Central memory CD8-positive, alpha-beta T cell (primary cell): ENCODE measurements at regions not wholly inside any gene's neighbourhood (a gene's known extent, or its start where the extent isn't known, plus 50 kb on each side); places are given as distances from the start of the nearest gene placed in this dataset.

Experiments
- ATAC-seq: fragments of 150-1000 bp; cut with Tn5 transposase; replicated peaks from 2 replicates; pipeline ENCODE4 v1.10.0; 2022; ENCODE audit warnings: mild to moderate bottlenecking, moderate FRiP score, moderate number of reproducible peaks; ENCODE audit not compliant: poor library complexity, severe bottlenecking; ENCODE audit errors: extremely low read depth
- DNase-seq, 2 donors: peaks; one replicate each; pipeline ENCODE4 v3.0.0; 2021; ENCODE audit warnings: low spot score in 2 of 2
- H3K27ac Mint-ChIP-seq: one replicate; pipeline ENCODE4 v1.8.0; 2022; ENCODE audit warnings: low read depth, mild to moderate bottlenecking, moderate library complexity, mixed read lengths
- H3K27me3 Mint-ChIP-seq: one replicate; pipeline ENCODE4 v1.8.0; 2022; ENCODE audit warnings: mixed read lengths
- H3K36me3 Mint-ChIP-seq: one replicate; pipeline ENCODE4 v1.8.0; 2022; ENCODE audit warnings: mild to moderate bottlenecking, moderate library complexity, mixed read lengths; ENCODE audit not compliant: insufficient read depth
- H3K4me1 Mint-ChIP-seq: one replicate; pipeline ENCODE4 v1.8.0; 2022; ENCODE audit warnings: mixed read lengths
- H3K4me3 Mint-ChIP-seq: one replicate; pipeline ENCODE4 v1.8.0; 2022; ENCODE audit warnings: mild to moderate bottlenecking, moderate library complexity, mixed read lengths
- H3K9me3 Mint-ChIP-seq: one replicate; pipeline ENCODE4 v1.8.0; 2022; ENCODE audit warnings: mixed read lengths

GRCh38 chr13:44165889-44166496, 207.6 kb upstream of the SERP2 start:
- ATAC-seq (no peak), DNase-seq (no peak)
- H3K9me3 Mint-ChIP-seq: no peaks in the 10 kb centered on the region
- H3K4me1 Mint-ChIP-seq: no peaks in the 10 kb centered on the region
- H3K4me3 Mint-ChIP-seq: no peak overlapping the region
- no peak overlapping the region for H3K27ac Mint-ChIP-seq
- H3K36me3 Mint-ChIP-seq: peaks cover 2% of the 10 kb centered on the region
- peaks cover 8% of the 10 kb centered on the region for H3K27me3 Mint-ChIP-seq

- Mint-ChIP-seq H3K4me3 (no peak overlapping the region), H3K9me3 (no peaks in the 10 kb centered on the region), H3K27ac (no peak overlapping the region), H3K27me3 (peaks cover 8% of the 10 kb centered on the region), H3K36me3 (peaks cover 1% of the 10 kb centered on the region), H3K4me1 (no peaks in the 10 kb centered on the region)
- ATAC-seq (no peak), DNase-seq (no peak)
These were observed 204.4 kb upstream of the SERP2 start for GRCh38 chr13:44169018-44169911.

GRCh38 chr13:44170731-44171130, 202.9 kb upstream of the SERP2 start:
- ATAC-seq (no peak), DNase-seq (no peak)
- H3K27ac Mint-ChIP-seq: no peak overlapping the region
- H3K4me3 Mint-ChIP-seq: no peak overlapping the region
- H3K36me3 Mint-ChIP-seq: no peaks in the 10 kb centered on the region
- no peaks in the 10 kb centered on the region for H3K4me1 Mint-ChIP-seq
- peaks cover 8% of the 10 kb centered on the region for H3K27me3 Mint-ChIP-seq
- H3K9me3 Mint-ChIP-seq: no peaks in the 10 kb centered on the region

DNA sequence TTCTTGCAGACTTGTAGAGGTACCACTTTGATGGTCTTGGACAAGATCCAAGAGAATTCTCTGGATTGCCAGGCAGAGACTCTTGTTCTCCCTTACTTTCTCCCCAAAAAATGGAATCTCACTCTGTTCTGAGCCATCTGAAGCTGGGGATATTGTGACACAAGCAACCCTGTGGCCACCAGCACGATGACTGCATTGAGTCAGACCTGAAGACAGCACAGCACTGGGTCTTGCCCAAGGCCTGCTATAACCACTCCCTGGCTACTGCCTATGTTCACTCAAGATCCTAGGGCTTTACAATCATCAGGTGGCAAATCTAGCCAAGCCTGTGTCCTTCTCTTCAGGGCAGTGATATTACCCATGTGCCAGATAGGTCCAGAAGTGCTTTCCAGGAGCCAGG, 202.5 kb upstream of the SERP2 start:
- Mint-ChIP-seq H3K4me3 (no peak overlapping the region), H3K36me3 (no peaks in the 10 kb centered on the region), H3K27ac (no peak overlapping the region), H3K27me3 (peaks cover 13% of the 10 kb centered on the region), H3K9me3 (no peaks in the 10 kb centered on the region), H3K4me1 (no peaks in the 10 kb centered on the region)
- DNase-seq (no peak), ATAC-seq (no peak)

DNA sequence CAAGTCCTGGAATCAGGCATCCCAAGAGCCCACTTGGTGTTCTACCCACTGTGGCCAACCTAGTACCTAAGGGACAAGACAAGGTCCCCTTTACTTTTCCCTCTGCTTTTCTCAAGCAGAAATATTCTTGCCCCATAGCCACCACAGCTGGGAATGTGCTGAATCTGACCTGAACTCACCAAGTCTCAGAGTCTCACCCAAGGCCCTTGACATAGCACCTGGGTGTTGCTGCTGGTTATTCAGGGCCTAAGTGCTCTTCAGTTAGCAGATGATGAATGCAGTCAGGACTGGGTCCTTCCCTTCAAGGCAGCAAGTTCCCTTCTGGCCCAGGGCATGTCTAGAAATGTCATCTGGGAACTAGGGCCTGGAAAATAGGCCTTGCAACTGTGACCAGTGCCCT, 201.8 kb upstream of the SERP2 start:
- no peak for ATAC-seq
- Mint-ChIP-seq H3K4me3 (no peak overlapping the region), H3K9me3 (no peaks in the 10 kb centered on the region), H3K36me3 (no peaks in the 10 kb centered on the region), H3K4me1 (no peaks in the 10 kb centered on the region), H3K27me3 (peaks cover 15% of the 10 kb centered on the region), H3K27ac (no peak overlapping the region)
- no peak for DNase-seq

DNA sequence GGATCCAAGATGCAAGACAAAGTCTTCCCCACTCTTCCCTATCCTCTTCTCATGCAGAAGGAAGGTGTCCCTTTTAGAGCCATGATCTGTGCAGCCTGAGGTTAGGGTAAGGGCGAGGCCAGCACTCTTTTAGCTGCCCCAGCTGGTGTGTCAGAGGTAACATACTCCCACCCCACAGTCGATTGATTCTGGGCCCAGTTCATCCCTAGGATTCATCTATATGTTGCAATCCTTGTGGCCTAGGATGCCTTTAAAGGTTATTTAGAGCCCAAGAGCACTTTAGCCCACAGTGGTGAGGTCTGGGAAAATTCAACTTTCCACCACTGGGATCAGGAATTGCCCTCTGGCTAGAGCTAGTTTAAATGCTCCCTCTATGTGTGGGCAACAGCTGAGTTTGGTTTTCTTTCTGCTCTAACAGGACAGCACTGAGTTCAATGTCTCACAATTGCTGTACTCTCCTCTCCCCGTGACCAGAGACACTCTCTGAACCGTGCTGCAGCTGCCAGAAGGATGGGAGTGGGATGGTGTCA, 201.3 kb upstream of the SERP2 start:
- Mint-ChIP-seq H3K4me3 (no peak overlapping the region), H3K4me1 (no peaks in the 10 kb centered on the region), H3K27ac (no peak overlapping the region), H3K9me3 (no peaks in the 10 kb centered on the region), H3K36me3 (no peaks in the 10 kb centered on the region), H3K27me3 (peaks cover 15% of the 10 kb centered on the region)
- ATAC-seq (no peak), DNase-seq (no peak)

GRCh38 chr13:44174769-44175425, 198.7 kb upstream of the SERP2 start:
- Mint-ChIP-seq H3K4me3 (no peak overlapping the region), H3K27ac (no peak overlapping the region), H3K4me1 (no peaks in the 10 kb centered on the region), H3K36me3 (no peaks in the 10 kb centered on the region), H3K9me3 (no peaks in the 10 kb centered on the region), H3K27me3 (peaks cover 7% of the 10 kb centered on the region)
- DNase-seq (no peak), ATAC-seq (no peak)

DNA sequence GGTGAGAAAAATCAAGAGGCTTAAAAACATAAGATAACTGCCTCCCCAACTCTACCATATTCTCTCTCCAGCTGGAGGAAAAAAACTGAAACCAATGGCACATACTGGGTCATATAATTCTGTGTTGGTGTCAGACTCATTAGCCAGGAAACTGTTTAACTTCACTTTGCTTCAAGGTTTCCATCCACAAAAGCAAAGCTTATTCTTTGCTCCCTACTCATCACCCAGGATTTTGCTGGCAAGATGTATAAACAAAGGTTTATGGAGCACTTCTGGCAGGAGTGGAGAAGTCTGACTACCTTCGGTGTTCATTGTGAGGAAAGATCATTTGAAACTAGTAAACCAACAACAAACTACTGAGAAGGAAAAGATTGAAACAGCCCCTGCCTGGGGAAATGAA, 197.5 kb upstream of the SERP2 start:
- no peaks in the 10 kb centered on the region for H3K4me1 Mint-ChIP-seq
- DNase-seq (no peak), ATAC-seq (no peak)
- H3K27ac Mint-ChIP-seq: no peak overlapping the region
- peaks cover 7% of the 10 kb centered on the region for H3K27me3 Mint-ChIP-seq
- H3K4me3 Mint-ChIP-seq: no peak overlapping the region
- H3K36me3 Mint-ChIP-seq: no peaks in the 10 kb centered on the region
- H3K9me3 Mint-ChIP-seq: no peaks in the 10 kb centered on the region

- no peaks in the 10 kb centered on the region for H3K4me1 Mint-ChIP-seq
- no peak overlapping the region for H3K4me3 Mint-ChIP-seq
- H3K9me3 Mint-ChIP-seq: no peaks in the 10 kb centered on the region
- H3K27me3 Mint-ChIP-seq: peaks cover 4% of the 10 kb centered on the region
- DNase-seq (no peak), ATAC-seq (no peak)
- H3K36me3 Mint-ChIP-seq: no peaks in the 10 kb centered on the region
- H3K27ac Mint-ChIP-seq: no peak overlapping the region
These were observed 192.6 kb upstream of the SERP2 start for GRCh38 chr13:44180876-44181536.

GRCh38 chr13:44181931-44182330, 191.7 kb upstream of the SERP2 start:
- DNase-seq: no peak
- H3K9me3 Mint-ChIP-seq: no peaks in the 10 kb centered on the region
- no peak overlapping the region for H3K4me3 Mint-ChIP-seq
- no peak for ATAC-seq
- no peaks in the 10 kb centered on the region for H3K4me1 Mint-ChIP-seq
- no peak overlapping the region for H3K27ac Mint-ChIP-seq
- H3K36me3 Mint-ChIP-seq: no peaks in the 10 kb centered on the region
- H3K27me3 Mint-ChIP-seq: no peaks in the 10 kb centered on the region

- ATAC-seq: no peak
- no peaks in the 10 kb centered on the region for H3K9me3 Mint-ChIP-seq
- no peaks in the 10 kb centered on the region for H3K27me3 Mint-ChIP-seq
- no peaks in the 10 kb centered on the region for H3K4me1 Mint-ChIP-seq
- H3K27ac Mint-ChIP-seq: no peak overlapping the region
- no peak overlapping the region for H3K4me3 Mint-ChIP-seq
- no peak for DNase-seq
- H3K36me3 Mint-ChIP-seq: no peaks in the 10 kb centered on the region
These were observed 188.9 kb upstream of the SERP2 start for GRCh38 chr13:44184740-44185139.

DNA sequence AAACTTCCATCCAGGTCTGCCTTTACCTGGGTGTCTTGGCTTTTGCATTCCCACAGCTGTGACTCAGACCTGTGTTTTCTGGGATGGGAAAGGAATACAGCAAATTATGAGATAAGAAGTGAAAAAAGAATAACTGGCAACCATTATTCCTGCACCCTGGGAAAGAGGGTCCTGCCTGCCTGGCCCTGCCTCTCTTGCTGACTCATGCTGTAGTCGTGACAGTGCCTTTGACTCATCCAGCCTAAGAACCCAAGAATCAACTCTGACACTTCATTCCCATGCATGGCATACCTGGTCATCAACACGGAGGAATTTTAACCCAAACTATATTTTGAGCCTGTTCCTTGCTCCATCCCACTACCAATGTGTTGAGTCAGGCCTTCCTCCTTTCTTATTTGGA, 185.4 kb upstream of the SERP2 start:
- H3K4me3 Mint-ChIP-seq: no peak overlapping the region
- no peaks in the 10 kb centered on the region for H3K27me3 Mint-ChIP-seq
- no peaks in the 10 kb centered on the region for H3K36me3 Mint-ChIP-seq
- peaks cover 10% of the 10 kb centered on the region for H3K4me1 Mint-ChIP-seq
- DNase-seq: no peak
- no peak for ATAC-seq
- H3K9me3 Mint-ChIP-seq: no peaks in the 10 kb centered on the region
- no peak overlapping the region for H3K27ac Mint-ChIP-seq
